Activated T-helper 9 cell treated with anti-CD3 and anti-CD28 coated beads, Interleukin-2, amount 50 U/mL, for 16 hours (primary cell): ENCODE measurements at regions not wholly inside any gene's neighbourhood (a gene's known extent, or its start where the extent isn't known, plus 50 kb on each side); places are given as distances from the start of the nearest gene placed in this dataset.
"Not testable (repeated sequence)": the region's sequence is repeated elsewhere in the genome, so short reads cannot be mapped to it uniquely, and the experiment has no call there.

Source experiments
- DNase-seq: peaks from one replicate; pipeline ENCODE4 v3.0.0-alpha.2; 2020; ENCODE audit warnings: low read depth

GRCh38 chr1:194908643-194909042 lies 1699.6 kb downstream of the KCNT2 start:
- no peak for DNase-seq

GRCh38 chr1:194903524-194903923 lies 1704.7 kb downstream of the KCNT2 start:
- DNase-seq: no peak

- no peak for DNase-seq
Observed at GRCh38 chr1:194889310-194889709, 1702.9 kb upstream of the B3GALT2 start.

- DNase-seq: no peak
Observed at GRCh38 chr1:194870860-194871259, 1684.4 kb upstream of the B3GALT2 start.

GRCh38 chr1:194866153-194866552 lies 1679.7 kb upstream of the B3GALT2 start:
- no peak for DNase-seq

GRCh38 chr1:194865383-194865782 lies 1679.0 kb upstream of the B3GALT2 start:
- no peak for DNase-seq

- DNase-seq: no peak
Observed at GRCh38 chr1:194862129-194862528, 1675.7 kb upstream of the B3GALT2 start.

- DNase-seq: no peak
Observed at GRCh38 chr1:194860248-194861201, 1674.1 kb upstream of the B3GALT2 start.

GRCh38 chr1:194859481-194860154 lies 1673.2 kb upstream of the B3GALT2 start:
- DNase-seq: not testable (repeated sequence)

- not testable (repeated sequence) for DNase-seq
Observed at GRCh38 chr1:194858811-194859480, 1672.5 kb upstream of the B3GALT2 start.

- no peak for DNase-seq
Observed at GRCh38 chr1:194857413-194857812, 1671.0 kb upstream of the B3GALT2 start.

- DNase-seq: no peak
Observed at GRCh38 chr1:194848846-194849245, 1662.4 kb upstream of the B3GALT2 start.

- no peak for DNase-seq
Observed at GRCh38 chr1:194846488-194846887, 1660.1 kb upstream of the B3GALT2 start.

GRCh38 chr1:194843077-194843476 lies 1656.7 kb upstream of the B3GALT2 start:
- DNase-seq: no peak

- DNase-seq: no peak
Observed at GRCh38 chr1:194833111-194833510, 1646.7 kb upstream of the B3GALT2 start.

GRCh38 chr1:194831595-194831994 lies 1645.2 kb upstream of the B3GALT2 start:
- not testable (repeated sequence) for DNase-seq

GRCh38 chr1:194830387-194830786 lies 1644.0 kb upstream of the B3GALT2 start:
- no peak for DNase-seq

- no peak for DNase-seq
Observed at GRCh38 chr1:194829492-194829891, 1643.1 kb upstream of the B3GALT2 start.

GRCh38 chr1:194825382-194825781 lies 1639.0 kb upstream of the B3GALT2 start:
- no peak for DNase-seq

GRCh38 chr1:194821091-194821490 lies 1634.7 kb upstream of the B3GALT2 start:
- DNase-seq: no peak

GRCh38 chr1:194818674-194819073 lies 1632.3 kb upstream of the B3GALT2 start:
- no peak for DNase-seq

GRCh38 chr1:194816859-194817258 lies 1630.4 kb upstream of the B3GALT2 start:
- no peak for DNase-seq

- DNase-seq: no peak
Observed at GRCh38 chr1:194813096-194813495, 1626.7 kb upstream of the B3GALT2 start.
